SK-N-MC (cell line): ENCODE measurements at regions not wholly inside any gene's neighbourhood (a gene's known extent, or its start where the extent isn't known, plus 50 kb on each side); places are given as distances from the start of the nearest gene placed in this dataset.

ENCODE experiments used
- DNase-seq: peaks from one replicate; pipeline ENCODE4 v3.0.0-alpha.2; 2011; ENCODE audit warnings: low read depth, low spot score
- H3K27ac ChIP-seq: fragments of 200-600 bp; sonication (generic); 2 replicates; pipeline ENCODE4 v1.5.1; 2016; ENCODE audit warnings: mixed run types
- H3K36me3 ChIP-seq: fragments of 200-600 bp; sonication (generic); 2 replicates; pipeline ENCODE4 v1.6.1; 2017; ENCODE audit warnings: antibody characterized with exemption, low read length, mixed read lengths; ENCODE audit not compliant: insufficient read depth
- H3K4me3 ChIP-seq: fragments of 200-600 bp; sonication (generic); 2 replicates; pipeline ENCODE4 v1.5.1; 2016
- H3K9ac ChIP-seq: fragments of 200-600 bp; sonication (generic); 2 replicates; pipeline ENCODE4 v1.8.0; 2017; ENCODE audit warnings: mixed run types, mixed read lengths; ENCODE audit not compliant: insufficient read length
- H3K9me3 ChIP-seq: fragments of 200-600 bp; sonication (generic); 2 replicates; pipeline ENCODE4 v1.6.1; 2017; ENCODE audit warnings: low read depth, mild to moderate bottlenecking, antibody characterized with exemption, low read length, moderate library complexity, mixed read lengths
- EZH2 ChIP-seq: fragments of 200-600 bp; sonication (generic); IDR thresholded peaks from one replicate; pipeline ENCODE4 v1.6.1; 2017; ENCODE audit warnings: antibody characterized with exemption
- FOXP2 ChIP-seq: optimal IDR thresholded peaks from 2 replicates; pipeline ENCODE3; 2011; ENCODE audit warnings: mild to moderate bottlenecking, moderate library complexity; ENCODE audit not compliant: insufficient read depth; ENCODE audit errors: extremely low read length, control extremely low read depth
- POLR2AphosphoS5 ChIP-seq: IDR thresholded peaks from 2 replicates; pipeline ENCODE4 v1.6.1; 2012; ENCODE audit warnings: mild to moderate bottlenecking, low read depth, low read length, borderline replicate concordance

DNA sequence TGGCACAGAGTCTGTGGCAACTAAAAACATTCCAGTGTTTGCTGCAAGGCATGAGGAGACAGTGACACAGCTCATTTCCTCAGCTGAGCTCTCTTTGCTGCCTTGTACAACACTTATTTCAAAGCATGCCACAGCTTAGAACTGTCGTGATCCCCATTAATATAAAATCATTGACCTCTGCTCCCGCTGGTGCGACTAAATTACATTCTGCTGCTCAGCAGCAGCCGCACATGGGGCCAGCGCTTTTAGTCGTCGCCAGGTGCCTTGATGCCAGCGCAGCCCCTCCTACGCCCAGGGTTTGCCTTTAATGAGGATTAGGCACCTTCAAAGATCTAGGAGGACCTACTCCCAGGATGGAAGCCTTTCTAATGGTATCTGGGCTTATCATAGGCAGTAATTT lies 717.9 kb upstream of the POU3F2 start:
- Histone ChIP-seq H3K27ac (no peak overlapping the region), H3K4me3 (no peak overlapping the region), H3K9me3 (no peaks in the 10 kb centered on the region), H3K9ac (no peak overlapping the region), H3K36me3 (no peaks in the 10 kb centered on the region)
- TF ChIP-seq EZH2 (no peak), FOXP2 (no peak), POLR2AphosphoS5 (no peak)
- no peak for DNase-seq

DNA sequence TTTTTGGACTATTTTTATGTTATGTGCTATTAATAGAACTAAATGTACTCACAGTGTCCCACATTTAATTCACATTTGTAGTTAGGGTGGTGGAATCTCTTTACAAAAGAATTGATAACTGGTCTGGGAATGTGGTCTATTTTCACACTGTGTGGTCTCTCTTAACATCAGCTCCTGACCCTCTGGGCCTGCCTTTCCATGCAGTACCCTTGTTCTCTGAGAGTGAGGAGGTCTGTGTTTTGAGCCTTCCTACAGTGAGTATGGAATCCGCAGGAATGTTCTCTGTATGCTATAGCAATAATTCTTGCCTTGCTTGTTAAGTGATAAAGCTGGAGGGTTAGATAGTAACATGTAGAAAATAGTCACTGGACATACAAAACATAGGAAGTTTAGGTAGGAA lies 717.3 kb upstream of the POU3F2 start:
- no peak for DNase-seq
- Histone ChIP-seq H3K4me3 (no peak overlapping the region), H3K36me3 (no peaks in the 10 kb centered on the region), H3K9me3 (no peaks in the 10 kb centered on the region), H3K9ac (no peak overlapping the region), H3K27ac (no peak overlapping the region)
- TF ChIP-seq POLR2AphosphoS5 (no peak), FOXP2 (no peak), EZH2 (no peak)

DNA sequence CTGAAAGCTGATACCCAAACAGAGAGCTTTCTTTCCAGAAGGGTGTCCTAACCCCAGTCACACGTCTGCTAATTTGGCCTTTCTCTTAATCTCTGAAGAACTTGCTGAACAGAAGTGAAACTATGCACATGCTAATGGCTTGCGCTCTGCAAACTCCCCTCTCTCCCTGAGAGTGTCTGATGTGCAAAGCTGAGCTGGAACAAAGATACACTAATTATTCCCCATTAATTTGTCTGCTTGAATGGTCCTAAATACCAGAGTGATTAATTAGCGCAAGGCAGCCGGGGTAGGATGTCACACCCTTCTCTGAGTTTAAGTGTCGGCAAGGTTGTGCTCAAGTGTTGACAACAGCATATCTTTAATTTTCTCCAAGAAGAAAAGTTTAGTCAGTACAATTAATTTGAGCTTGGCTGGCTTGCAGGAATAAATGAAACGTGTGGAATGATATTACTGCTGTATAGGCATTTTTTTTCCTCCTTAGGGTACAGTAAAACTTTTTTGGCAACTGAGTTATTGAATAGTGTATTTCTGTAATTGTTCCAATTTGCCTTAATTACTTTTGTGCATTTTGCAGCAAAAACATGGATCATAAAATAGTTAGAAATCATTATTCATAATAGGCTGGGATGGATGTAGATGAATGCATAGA lies 715.9 kb upstream of the POU3F2 start:
- Histone ChIP-seq H3K9ac (peak overlapping the region; percentile 51), H3K27ac (peak overlapping the region; percentile 81), H3K9me3 (no peaks in the 10 kb centered on the region), H3K4me3 (peak overlapping the region; percentile 76), H3K36me3 (no peaks in the 10 kb centered on the region)
- TF ChIP-seq EZH2: no peak
- peak; percentile 47; the same call in 1 of the 2 replicates for TF ChIP-seq POLR2AphosphoS5
- TF ChIP-seq FOXP2: no peak
- DNase-seq: peak; percentile 51

DNA sequence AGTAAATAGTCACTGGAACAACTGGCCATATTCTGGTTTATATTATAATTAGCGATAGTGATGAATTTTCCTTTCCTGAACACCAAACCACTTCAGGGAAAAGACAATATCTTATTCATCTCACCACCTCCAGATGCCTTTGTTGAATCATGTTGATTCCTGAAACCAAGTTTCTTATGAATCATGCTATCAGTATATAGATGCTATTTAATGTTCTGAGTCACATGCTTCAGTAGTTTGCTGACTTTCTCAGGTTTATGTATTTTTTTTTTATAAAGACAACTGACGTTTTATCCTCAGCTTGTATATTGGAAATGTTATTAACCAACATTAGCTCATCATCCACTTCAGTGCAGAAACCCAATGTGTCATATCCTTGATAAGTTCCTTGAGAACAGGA lies 710.2 kb upstream of the POU3F2 start:
- no peak overlapping the region for H3K9ac ChIP-seq

DNA sequence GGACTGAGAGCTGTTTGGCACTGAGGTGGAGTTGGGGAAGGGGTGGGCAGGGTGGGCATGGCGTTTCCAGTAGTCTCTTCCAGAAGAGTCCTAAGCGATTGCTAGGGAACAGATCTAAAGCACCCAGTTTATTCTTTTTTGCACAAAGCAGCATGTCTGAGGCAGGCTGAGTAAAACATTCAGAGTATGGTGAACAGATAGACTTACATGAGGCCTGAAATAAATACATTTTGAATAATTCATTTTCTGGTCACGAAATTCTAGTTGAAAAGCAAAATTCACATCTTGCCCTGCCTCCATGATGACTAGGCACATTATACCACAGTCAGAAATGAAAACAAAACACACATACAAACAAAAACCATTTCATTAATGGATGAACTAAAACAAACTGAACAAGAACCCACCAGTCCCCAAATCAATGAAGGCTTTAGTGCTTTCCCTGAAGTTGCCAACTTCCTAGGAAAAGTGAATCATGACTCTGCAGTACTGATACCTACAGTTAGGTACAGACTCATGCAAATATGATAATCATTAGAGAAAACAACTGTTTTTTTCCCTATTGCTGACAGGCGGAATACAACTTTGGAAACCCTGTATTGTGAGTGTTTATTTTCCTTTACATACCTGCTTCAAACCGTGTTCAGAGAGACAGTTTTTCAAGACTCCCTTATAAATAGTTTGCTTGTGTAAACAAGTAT lies 702.9 kb upstream of the POU3F2 start:
- Histone ChIP-seq H3K4me3 (no peak overlapping the region), H3K9me3 (no peaks in the 10 kb centered on the region; the same call in 1 of the 2 replicates), H3K9ac (peak overlapping the region; percentile 30), H3K36me3 (no peaks in the 10 kb centered on the region), H3K27ac (peak overlapping the region; percentile 79)
- no peak for DNase-seq
- TF ChIP-seq FOXP2 (no peak), EZH2 (no peak), POLR2AphosphoS5 (no peak)

More for the DNA sequence above, 710.2 kb upstream of the POU3F2 start:
- Histone ChIP-seq H3K9me3 (no peaks in the 10 kb centered on the region), H3K27ac (no peak overlapping the region), H3K4me3 (no peak overlapping the region), H3K36me3 (no peaks in the 10 kb centered on the region)
- TF ChIP-seq EZH2 (no peak), FOXP2 (no peak), POLR2AphosphoS5 (no peak)
- no peak for DNase-seq

DNA sequence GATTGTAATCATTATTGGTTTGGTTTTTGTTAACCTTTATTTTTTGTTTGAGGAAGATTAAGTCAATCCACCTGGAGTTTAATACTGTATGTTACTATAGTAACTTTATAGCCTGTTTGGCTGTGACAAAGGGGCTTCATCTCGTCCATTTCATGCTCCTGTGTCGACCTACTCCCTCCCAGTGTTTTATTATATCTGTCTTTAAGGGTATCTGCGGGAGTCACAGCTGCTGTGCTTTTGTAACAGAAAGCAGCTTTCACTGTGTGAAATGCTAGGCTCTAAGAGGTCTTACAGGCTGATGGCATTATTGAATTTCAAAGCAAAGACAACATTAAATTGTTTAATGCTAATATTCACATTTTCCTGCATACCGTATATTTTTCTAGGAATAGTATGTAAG lies 698.0 kb upstream of the POU3F2 start:
- no peak overlapping the region for H3K27ac ChIP-seq
- TF ChIP-seq FOXP2 (no peak), POLR2AphosphoS5 (no peak), EZH2 (no peak)

DNA sequence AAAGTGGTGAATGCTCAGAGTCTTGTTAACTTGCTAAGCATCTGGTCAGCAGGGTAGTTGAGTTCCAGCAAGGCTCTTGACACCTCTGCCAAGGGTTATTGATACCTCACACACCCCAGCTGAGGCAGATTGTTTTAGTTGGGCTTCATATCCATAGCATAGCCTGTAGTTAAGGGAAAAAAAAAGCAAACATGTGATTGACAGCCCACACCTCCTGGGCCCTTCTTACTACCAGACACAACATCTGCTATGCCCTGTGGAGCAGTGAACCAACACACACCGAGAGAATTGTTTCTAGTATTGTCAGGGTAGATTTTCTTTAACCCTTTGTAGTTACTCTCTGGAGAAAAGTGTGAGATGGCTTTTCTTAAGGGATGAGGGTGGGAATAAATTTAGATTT lies 697.0 kb upstream of the POU3F2 start:
- Histone ChIP-seq H3K4me3 (no peak overlapping the region), H3K9ac (no peak overlapping the region), H3K9me3 (no peaks in the 10 kb centered on the region; the same call in 1 of the 2 replicates), H3K27ac (no peak overlapping the region), H3K36me3 (no peaks in the 10 kb centered on the region)
- DNase-seq: no peak
- no peak for TF ChIP-seq EZH2
- TF ChIP-seq FOXP2: no peak
- no peak for TF ChIP-seq POLR2AphosphoS5

More for the DNA sequence above, 698.0 kb upstream of the POU3F2 start:
- Histone ChIP-seq H3K4me3 (no peak overlapping the region), H3K9me3 (no peaks in the 10 kb centered on the region; the same call in 1 of the 2 replicates), H3K36me3 (no peaks in the 10 kb centered on the region), H3K9ac (no peak overlapping the region)
- DNase-seq: no peak

DNA sequence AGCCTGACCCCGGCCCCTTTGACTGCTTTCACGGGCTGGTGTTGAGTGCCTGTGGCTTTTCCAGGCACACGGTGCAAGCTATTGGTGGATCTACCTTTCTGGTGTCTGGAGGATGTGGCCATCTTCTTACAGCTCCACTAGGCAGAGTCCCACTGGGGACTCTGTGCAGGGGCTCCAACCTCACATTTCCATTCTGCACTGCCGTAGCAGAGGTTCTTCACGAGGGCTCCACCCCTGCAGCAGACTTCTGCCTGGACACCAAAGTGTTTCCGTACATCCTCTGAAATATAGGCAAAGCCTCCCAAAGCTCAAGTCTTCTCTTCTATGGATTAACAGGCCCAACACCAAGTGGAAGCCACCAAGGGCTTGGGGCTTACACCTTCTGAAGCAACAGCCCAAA lies 691.5 kb upstream of the POU3F2 start:
- H3K9me3 ChIP-seq: 0 out of 2 replicates have a peak, but pooled peaks cover 5% of the 10 kb centered on the region
- no peak overlapping the region for H3K27ac ChIP-seq
- DNase-seq: no peak
- no peaks in the 10 kb centered on the region for H3K36me3 ChIP-seq
- TF ChIP-seq FOXP2: no peak
- TF ChIP-seq EZH2: no peak
- H3K9ac ChIP-seq: no peak overlapping the region
- H3K4me3 ChIP-seq: no peak overlapping the region
